Fibroblast of skin of abdomen (primary cell): ENCODE measurements at regions not wholly inside any gene's neighbourhood (a gene's known extent, or its start where the extent isn't known, plus 50 kb on each side); places are given as distances from the start of the nearest gene placed in this dataset.
"Not testable (repeated sequence)": the region's sequence is repeated elsewhere in the genome, so short reads cannot be mapped to it uniquely, and the experiment has no call there.

Experiments used
- DNase-seq: peaks from one replicate; pipeline ENCODE4 v3.0.0-alpha.2; 2013

- no peak for DNase-seq
Observed at GRCh38 chr9:135385793-135386192, 93.8 kb upstream of the PPP1R26 start.

- no peak for DNase-seq
Observed at GRCh38 chr9:135387976-135388375, 91.6 kb upstream of the PPP1R26 start.

DNA sequence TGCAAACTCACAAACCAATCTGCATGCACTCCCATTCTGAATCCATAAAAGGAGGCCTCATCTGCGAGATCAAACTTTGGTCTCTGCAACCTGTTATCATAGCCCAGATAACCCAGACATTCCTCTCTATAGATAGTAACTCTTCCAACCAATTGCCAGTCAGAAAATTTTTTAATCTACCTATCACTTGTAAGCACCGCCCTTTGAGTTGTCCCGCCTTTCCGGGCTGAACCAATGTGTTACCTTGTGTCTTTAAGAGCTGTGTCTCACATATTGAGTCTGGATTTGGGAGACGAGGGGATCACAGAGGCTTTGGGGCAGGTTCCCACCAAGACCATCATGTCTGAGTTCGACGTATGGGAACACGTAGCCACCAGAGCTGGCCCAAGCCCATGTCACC, 91.1 kb upstream of the PPP1R26 start:
- DNase-seq: no peak

DNA sequence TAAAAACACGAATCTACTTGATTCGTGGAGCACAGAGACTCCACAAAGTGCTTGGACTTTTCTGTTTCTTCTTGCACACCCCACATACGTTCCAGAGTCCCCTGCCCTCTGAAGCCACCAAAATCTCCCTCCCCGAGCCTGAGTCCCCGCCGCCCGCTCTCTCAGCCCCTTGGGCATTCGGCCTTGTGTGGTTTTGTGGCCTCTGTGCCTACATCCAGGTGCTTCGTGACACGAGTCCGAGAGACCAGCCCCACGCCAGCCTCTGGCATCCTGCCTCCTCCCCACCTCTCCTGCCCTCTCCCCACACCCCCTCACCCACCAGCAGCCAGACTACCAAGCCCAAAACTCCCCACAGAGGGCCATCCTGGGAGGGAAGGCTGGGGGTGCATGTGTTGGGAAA, 87.8 kb upstream of the PPP1R26 start:
- no peak for DNase-seq

GRCh38 chr9:135392511-135392910, 87.1 kb upstream of the PPP1R26 start:
- no peak for DNase-seq

GRCh38 chr9:135394131-135394530, 85.5 kb upstream of the PPP1R26 start:
- no peak for DNase-seq

DNA sequence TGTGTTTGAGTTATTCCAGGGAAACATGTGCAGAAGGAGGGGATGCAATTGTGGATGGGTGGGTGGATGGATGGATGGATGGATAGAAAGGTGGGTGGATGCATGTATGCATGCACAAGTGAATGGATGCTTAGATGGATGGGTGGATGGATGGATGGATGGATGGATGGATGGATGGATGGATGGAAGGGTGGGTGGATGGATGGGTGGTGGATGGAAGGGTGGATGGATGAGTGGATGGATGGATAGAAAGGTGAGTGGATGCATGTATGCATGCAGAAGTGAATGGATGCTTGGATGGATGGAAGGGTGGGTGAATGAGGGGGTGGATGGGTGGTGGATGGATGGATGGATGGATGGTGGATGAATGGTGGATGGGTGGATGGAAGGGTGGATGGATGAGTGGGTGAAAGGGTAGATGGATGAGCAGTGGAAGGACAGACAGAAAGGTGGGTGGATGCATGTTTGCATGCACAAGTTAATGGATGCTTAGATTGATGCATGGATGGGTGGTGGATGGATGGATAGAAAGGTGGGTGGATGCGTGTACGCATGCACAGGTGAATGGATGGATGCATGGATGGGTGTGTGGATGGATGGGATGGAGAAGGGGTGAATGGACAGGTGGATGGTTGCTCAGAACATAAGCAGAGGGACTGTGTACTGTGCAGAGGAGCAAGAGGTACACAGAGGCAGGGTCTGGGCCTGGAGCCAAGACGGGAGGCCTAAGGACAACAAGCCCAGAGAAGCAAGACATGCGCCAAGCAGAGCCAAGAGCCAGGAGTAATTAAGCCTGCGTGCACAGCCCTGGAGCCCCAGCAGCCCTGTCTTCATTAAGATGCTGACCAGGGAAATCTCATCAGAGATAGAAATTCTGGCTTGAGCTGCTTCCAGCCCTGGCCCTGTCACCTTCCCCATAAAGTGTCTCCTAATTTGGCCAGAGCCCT, 84.6 kb upstream of the PPP1R26 start:
- no peak for DNase-seq

DNA sequence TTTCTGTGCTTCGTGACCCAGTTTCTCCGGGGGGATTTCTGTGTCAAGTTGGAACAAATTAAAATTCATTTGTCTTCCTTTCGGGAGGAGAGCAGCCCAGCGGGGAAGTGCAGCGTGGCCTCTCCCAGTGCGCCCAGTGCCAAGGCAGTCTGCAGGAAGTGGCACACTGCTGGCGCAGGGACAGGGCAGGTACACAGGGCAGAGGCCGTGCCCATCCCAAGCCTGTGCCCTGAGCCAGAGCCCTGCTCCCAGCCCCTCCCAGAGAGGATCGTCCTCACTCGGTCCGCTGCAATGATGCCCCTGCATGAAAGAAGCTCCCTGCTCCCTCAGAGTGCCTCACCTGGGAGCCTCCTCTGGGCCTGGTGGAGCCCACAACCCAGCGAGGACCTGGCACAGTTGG, 82.4 kb upstream of the PPP1R26 start:
- no peak for DNase-seq

DNA sequence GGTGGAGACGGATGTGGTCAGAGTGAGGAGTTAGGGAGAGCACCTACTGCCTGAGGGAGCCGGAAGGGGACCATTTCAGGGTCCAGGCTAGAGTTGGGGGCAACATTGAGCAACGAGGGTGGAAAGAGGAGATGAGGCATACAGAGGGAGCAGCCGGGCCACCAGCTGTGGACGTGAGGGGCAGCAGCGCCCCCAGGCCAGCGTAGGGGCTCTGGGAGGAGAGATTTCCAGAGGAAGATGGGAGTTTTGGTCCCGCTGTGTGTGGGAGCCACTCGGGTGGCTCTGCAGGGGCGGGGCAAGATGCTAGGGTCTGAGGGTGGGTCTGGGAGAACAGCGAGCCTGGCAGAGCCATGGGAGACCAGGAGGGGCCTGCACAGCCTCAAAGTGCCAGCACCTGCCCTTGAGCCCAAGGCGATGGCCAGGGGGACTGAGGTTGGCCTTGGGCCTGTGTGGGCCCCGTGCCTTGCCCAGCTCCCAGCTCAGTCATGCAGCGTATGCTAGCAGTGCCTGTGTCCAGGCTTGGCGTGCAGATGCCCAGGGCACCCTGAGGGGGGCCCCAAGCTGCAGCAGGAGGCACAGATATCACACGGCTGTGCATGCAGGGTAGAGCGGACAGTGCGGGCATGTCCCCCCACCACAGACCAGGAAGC, 80.5 kb upstream of the PPP1R26 start:
- DNase-seq: no peak

DNA sequence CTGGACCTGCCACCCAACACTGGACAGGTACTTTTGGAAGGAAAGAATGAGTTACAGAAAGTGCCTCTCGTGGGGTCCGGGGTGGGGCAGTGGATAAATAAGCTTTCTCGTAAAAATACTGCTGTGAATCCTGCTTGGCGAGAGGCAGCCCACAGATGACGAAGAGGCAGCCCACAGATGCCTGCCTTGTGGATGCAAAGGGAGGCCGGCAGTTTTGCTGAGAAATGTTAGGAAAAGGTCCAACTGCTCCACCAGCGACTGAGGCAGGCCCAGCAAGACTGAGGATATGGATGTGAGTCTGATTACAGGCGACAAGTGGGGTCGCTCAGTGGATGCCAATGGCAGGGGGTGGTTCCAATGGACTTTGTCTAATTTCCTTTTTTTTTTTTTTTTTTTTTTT, 79.1 kb upstream of the PPP1R26 start:
- no peak for DNase-seq

DNA sequence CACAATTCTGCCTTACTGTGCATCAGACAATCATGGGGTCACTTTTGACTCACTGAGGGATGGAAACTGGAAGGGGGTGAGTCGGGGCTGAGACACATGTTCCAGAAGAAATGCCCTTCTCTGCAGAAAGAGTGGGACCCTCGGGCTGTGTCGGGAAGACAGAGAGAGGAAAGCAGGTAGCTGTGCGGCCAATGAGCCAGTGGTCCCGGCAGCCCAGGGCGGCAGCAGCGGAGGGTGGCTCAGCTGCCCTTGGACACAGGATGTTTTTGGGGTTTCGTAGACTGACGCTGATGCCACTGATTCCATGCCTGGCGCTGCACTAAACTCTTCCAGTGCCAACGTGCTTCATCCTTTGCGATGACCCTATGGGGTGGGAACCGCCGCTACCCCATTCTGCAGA, 78.4 kb upstream of the PPP1R26 start:
- DNase-seq: no peak

- DNase-seq: no peak
Observed at GRCh38 chr9:135402048-135402738, 77.4 kb upstream of the PPP1R26 start.

DNA sequence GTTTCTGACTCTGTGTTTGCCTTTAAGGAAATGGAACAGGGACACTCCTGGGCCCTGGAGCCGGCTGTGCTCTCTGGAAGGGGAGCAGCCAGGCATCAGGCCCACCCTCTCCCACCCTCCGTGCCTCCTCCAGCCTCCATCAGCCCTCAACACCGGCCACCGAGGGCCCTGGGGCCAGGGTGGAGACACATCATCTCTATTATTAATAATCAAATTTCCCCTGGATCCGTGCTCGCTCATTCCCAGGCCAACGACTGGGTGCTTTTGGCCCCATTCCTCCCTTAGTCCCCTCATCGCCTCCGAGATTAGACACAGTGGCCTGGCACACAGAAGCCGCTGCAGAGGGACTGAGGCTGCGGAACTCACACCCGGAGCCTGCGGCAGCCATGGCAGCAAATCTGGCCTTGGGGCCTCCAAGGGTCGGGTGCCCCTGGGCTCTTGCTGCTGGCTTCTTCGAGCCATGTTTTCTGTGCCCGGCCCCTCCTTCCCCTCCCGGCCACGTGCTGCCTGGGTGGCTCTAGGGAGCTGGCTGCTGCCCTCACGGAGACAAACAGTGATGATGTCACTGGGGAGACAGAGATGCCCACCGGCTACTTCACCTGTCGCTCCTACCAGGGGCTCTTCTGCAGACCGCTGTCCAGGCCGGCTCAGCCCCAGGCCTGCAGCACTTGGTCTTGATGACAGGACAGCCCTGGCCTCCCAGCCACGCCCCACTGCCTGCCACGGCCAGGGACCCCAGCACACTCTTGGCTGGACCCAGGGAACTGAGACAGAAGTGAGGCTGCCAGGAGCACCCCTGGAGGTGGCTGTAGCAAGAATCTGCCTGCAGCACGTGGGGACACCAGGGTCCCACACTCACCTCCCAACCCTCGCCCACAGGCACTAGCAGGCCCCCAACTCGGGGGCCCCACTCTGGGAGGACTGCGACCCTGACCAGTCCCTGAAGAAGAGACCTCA, 76.6 kb upstream of the PPP1R26 start:
- no peak for DNase-seq

DNA sequence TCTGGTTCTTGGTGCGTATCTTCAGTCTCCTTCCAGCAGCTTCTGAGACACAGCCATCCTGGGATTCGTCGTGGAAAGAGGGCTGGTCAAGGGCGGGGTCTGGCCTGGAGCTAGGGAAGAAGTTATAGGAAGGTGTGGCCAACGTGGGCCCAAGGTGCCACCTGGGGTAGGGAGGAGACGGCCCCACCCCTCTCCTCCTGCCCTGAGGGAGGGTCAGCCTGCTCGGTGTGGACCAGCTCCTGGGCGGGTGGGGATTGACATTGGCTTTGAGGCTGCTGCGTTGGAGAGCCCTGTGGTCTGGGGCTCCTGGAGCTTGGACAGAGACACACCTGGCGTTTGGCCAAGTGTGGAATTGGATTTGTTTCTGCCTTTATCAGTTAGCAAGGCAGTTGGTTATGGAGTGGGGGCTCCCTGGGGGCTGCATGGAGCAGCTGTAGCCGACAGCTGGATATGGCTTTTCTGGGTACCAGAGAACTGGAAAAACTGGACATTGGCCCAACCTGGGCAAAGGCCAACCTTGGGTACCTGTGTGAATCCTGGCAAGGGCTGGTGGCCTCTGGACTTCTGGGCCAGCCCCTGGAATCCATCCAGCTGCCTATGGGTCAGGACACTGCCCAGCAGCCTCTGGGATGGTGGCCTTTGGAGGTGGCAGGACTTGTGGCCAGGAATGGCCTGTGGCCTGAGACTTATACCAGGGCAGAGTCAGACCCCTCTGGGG, 75.7 kb upstream of the PPP1R26 start:
- no peak for DNase-seq

- no peak for DNase-seq
Observed at GRCh38 chr9:135404451-135405144, 75.0 kb upstream of the PPP1R26 start.

DNA sequence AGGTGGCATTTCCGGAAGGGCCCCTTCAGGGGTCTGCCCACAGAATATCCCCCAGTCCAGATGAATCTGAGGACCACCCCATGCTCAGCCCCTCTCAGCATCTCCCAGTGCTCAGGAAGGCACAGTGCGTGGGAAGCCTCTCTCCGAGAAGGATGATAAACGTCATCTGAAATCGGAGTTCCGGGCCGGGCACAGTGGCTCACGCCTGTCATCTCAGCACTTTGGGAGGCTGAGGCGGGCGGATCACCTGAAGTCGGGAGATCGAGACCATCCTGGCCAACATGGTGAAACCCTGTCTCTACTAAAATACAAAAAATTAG, 74.5 kb upstream of the PPP1R26 start:
- not testable (repeated sequence) for DNase-seq

GRCh38 chr9:135408476-135409254, 70.9 kb upstream of the PPP1R26 start:
- DNase-seq: no peak

DNA sequence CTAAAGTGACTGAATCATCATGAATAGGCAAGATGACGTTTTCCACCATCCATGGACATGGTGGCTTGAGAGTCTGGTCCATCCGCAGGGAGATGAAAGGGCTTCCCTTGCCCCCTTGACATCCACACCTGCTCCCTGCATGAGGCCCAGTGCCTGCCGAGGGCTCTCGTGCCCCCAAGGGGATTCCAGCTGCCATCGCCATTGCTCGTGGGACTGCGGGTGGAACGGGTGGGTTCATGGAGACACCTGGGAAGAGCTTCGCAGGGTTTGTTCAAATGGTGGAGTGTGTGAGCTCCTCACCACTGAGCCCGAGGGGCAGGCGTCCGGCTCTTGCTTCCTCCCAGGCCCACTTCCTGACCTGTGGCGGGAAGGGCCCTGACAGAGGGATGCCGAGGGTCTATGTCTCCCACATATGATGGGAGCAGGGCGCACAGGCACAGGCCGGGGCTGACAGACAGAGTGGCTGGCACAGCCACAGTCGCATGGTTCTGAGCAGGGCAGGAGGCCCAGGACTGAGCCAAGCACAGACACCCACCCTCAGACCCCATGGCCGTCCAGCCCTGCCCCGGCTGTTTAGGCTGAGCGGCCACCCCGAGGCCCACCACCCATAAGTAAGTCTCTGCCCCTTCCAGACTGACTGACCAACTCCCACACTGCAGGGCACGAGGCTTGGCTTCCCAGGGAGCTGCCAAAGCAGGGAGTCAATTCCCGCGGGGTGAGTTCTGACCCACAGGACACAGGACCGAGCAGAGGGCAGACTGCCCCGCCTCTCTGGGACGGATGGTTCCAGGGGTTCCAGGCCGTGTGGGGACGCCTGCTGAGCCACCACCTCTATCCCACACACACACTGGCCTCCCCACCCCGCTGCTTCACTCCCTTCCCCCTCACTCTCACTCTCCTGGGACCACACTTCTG, 70.0 kb upstream of the PPP1R26 start:
- DNase-seq: no peak

DNA sequence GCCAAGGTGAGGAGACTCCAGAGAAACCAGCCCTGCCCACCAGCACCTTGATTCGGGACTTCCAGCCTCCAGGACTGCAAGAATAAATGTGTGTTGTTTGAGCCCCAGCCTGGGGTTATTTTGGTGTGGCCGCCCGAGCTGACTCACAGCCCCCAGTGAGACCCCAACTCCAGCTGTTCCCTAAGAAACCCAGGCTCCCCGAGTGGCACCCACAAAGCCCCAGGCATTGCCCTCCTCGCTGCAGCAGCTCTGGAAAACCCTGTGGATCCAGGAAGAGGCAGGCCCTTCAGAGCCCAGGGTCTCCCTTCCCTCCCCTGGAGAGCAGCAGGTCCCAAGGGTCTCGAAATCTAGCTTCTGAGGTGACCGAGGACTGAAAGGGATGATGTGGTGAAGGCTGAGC, 69.2 kb upstream of the PPP1R26 start:
- no peak for DNase-seq
